Prostate gland (tissue), 2 donors: ENCODE measurements at regions not wholly inside any gene's neighbourhood (a gene's known extent, or its start where the extent isn't known, plus 50 kb on each side); places are given as distances from the start of the nearest gene placed in this dataset.

Source experiments
- CTCF ChIP-seq, 4 experiments: fragments of 200-600 bp in 2 of 4; fragments of 450-650 bp in 2 of 4; sonication (generic) in 2 of 4; IDR thresholded peaks; 1 replicate in 3 of 4; 2 replicates in 1 of 4; pipeline ENCODE4 v1.5.1; 2016 to 2019; ENCODE audit warnings: antibody characterized with exemption in 4 of 4, mild to moderate bottlenecking in 2 of 4, moderate library complexity in 2 of 4
- POLR2A ChIP-seq: fragments of 450-650 bp; IDR thresholded peaks from one replicate; pipeline ENCODE4 v1.6.1; 2016; ENCODE audit warnings: antibody characterized with exemption, mild to moderate bottlenecking
- POLR2AphosphoS5 ChIP-seq: sonication (generic); formaldehyde crosslinking; IDR thresholded peaks from one replicate; pipeline ENCODE4 v1.6.1; 2017; ENCODE audit warnings: antibody characterized with exemption

GRCh38 chr6:23620911-23621401 lies 505.1 kb upstream of the NRSN1 start:
- TF ChIP-seq CTCF (IDR thresholded peaks at IDR 0.05) (no peak), POLR2A (no peak), POLR2AphosphoS5 (no peak)
